Body of pancreas (tissue), 4 donors: ENCODE measurements at regions not wholly inside any gene's neighbourhood (a gene's known extent, or its start where the extent isn't known, plus 50 kb on each side); places are given as distances from the start of the nearest gene placed in this dataset.

Experiments used
- ATAC-seq: fragments of 150-250 bp; one replicate; pipeline ENCODE4 v1.9.1; 2016
- DNase-seq, 4 donors: peaks; one replicate each; pipeline ENCODE4 v3.0.0-alpha.2; 2019
- H3K27ac ChIP-seq, 4 donors: fragments of 200-600 bp; sonication (generic); 1 replicate in 3 of 4; 2 replicates in 1 of 4; pipeline versions ENCODE4 v1.5.1 to v1.6.1; 2016 to 2019; ENCODE audit warnings: mild to moderate bottlenecking in 1 of 4, mixed read lengths in 1 of 4, moderate library complexity in 1 of 4
- H3K27me3 ChIP-seq, 2 donors: fragments of 200-600 bp; sonication (generic); one replicate each; pipeline ENCODE4 v1.6.0; 2016; ENCODE audit warnings: mild to moderate bottlenecking in 1 of 2
- H3K36me3 ChIP-seq, 2 donors: fragments of 200-600 bp; sonication (generic); replicated peaks in 1 of 2; 2 replicates each; pipeline ENCODE4 v1.5.1; 2016; ENCODE audit warnings: low read depth in 2 of 2; ENCODE audit not compliant: insufficient read depth in 1 of 2
- H3K4me1 ChIP-seq: fragments of 200-600 bp; sonication (generic); one replicate; pipeline ENCODE4 v1.6.0; 2016
- H3K4me3 ChIP-seq, 2 donors: fragments of 200-600 bp; sonication (generic); 1 replicate in 1 of 2; 2 replicates in 1 of 2; pipeline ENCODE4 v1.5.1; 2016 to 2019
- H3K9me3 ChIP-seq, 3 donors: fragments of 200-600 bp; sonication (generic); 1 replicate in 2 of 3; 2 replicates in 1 of 3; pipeline ENCODE4 v1.5.1; 2016
- CTCF ChIP-seq, 7 experiments: fragments of 450-650 bp in 4 of 7; fragments of 200-600 bp in 3 of 7; sonication (generic) in 3 of 7; IDR thresholded peaks; one replicate each; pipeline ENCODE4 v1.5.1; 2016 to 2019; ENCODE audit warnings: antibody characterized with exemption in 7 of 7
- POLR2A ChIP-seq, 3 donors: fragments of 450-650 bp; IDR thresholded peaks; one replicate each; pipeline ENCODE4 v1.6.1; 2016; ENCODE audit warnings: antibody characterized with exemption in 3 of 3, mild to moderate bottlenecking in 2 of 3
- WGBS, 2 donors: methylation state at CpG; one replicate each; pipeline ENCODE4 v1.1.5; 2017; 5-methylcytosine and 5-hydroxymethylcytosine counted together
- intact Hi-C: fragments of 100-400 bp; cut with DNase I; formaldehyde crosslinking; loops from one replicate; pipeline ENCODE4 v1.15.1; 2023

GRCh38 chr10:88080213-88080612 lies 216.8 kb downstream of the PTEN start:
- 3 to 4% methylated on average over 3 of the region's 3 CpGs for WGBS, 2 donors
- intact Hi-C loops, result no loop called here
- Histone ChIP-seq H3K36me3 (no peaks in the 10 kb centered on the region), H3K4me3 (no peak overlapping the region), H3K27ac (peak overlapping the region in 3 of 4 donors; percentile 56 to 66 (median 62)), H3K4me1 (peaks cover 46% of the 10 kb centered on the region), H3K27me3 (no peaks in the 10 kb centered on the region), H3K9me3 (no peaks in the 10 kb centered on the region)
- DNase-seq (peak; percentile 39 to 73 (median 59)), ATAC-seq (peak; percentile 95)
- TF ChIP-seq POLR2A (IDR thresholded peaks at IDR 0.05), result peak in 1 of 3 donors; percentile 12
- no peak for TF ChIP-seq CTCF (IDR thresholded peaks at IDR 0.05)

- no peaks in the 10 kb centered on the region for H3K36me3 ChIP-seq
- ATAC-seq (no peak), DNase-seq (no peak)
- no peak for TF ChIP-seq POLR2A (IDR thresholded peaks at IDR 0.05)
- TF ChIP-seq CTCF (IDR thresholded peaks at IDR 0.05), result no peak
- peak overlapping the region in 3 of 4 donors; percentile 42 to 66 (median 56) for H3K27ac ChIP-seq
- 30 to 32% methylated on average over 3 of the region's 3 CpGs for WGBS, 2 donors
- H3K4me1 ChIP-seq, result peaks cover 46% of the 10 kb centered on the region
- no peaks in the 10 kb centered on the region for H3K27me3 ChIP-seq
- intact Hi-C loops, result no loop called here
- H3K9me3 ChIP-seq, result no peaks in the 10 kb centered on the region
- H3K4me3 ChIP-seq, result no peak overlapping the region
Observed at GRCh38 chr10:88081457-88082054, 218.1 kb downstream of the PTEN start.

GRCh38 chr10:88082391-88082790 lies 219.0 kb downstream of the PTEN start:
- ATAC-seq (no peak), DNase-seq (no peak)
- TF ChIP-seq POLR2A (IDR thresholded peaks at IDR 0.05) (no peak), CTCF (IDR thresholded peaks at IDR 0.05) (no peak)
- Histone ChIP-seq H3K27me3 (no peaks in the 10 kb centered on the region), H3K36me3 (no peaks in the 10 kb centered on the region), H3K9me3 (no peaks in the 10 kb centered on the region), H3K4me1 (peaks cover 46% of the 10 kb centered on the region), H3K27ac (peak overlapping the region in 2 of 4 donors; percentile 42 to 66), H3K4me3 (no peak overlapping the region)
- WGBS, 2 donors, result 75 to 78% methylated on average over 3 of the region's 3 CpGs
- intact Hi-C loops, result no loop called here

GRCh38 chr10:88082806-88083596 lies 219.6 kb downstream of the PTEN start:
- ATAC-seq, result no peak
- TF ChIP-seq POLR2A (IDR thresholded peaks at IDR 0.05) (no peak), CTCF (IDR thresholded peaks at IDR 0.05) (no peak)
- intact Hi-C loops, result no loop called here
- Histone ChIP-seq H3K9me3 (no peaks in the 10 kb centered on the region), H3K27ac (peak overlapping the region in 1 of 4 donors; percentile 19), H3K4me3 (no peak overlapping the region), H3K36me3 (no peaks in the 10 kb centered on the region), H3K4me1 (peaks cover 46% of the 10 kb centered on the region), H3K27me3 (no peaks in the 10 kb centered on the region)
- DNase-seq, result peak in 1 of 4 donors; percentile 26
- WGBS, 2 donors, result 6 to 40% methylated on average over 1 of the region's 1 CpG
